Right cardiac atrium (tissue), 5 donors: ENCODE measurements at regions not wholly inside any gene's neighbourhood (a gene's known extent, or its start where the extent isn't known, plus 50 kb on each side); places are given as distances from the start of the nearest gene placed in this dataset.

Experiments used
- ATAC-seq, 2 donors: fragments of 200-7000 bp; cut with Tn5 transposase; one replicate each; pipeline versions ENCODE4 v1.8.0 to v1.9.1; 2020; ENCODE audit warnings: moderate library complexity in 2 of 2, mild to moderate bottlenecking in 1 of 2
- DNase-seq, 3 donors: peaks; one replicate each; pipeline ENCODE4 v3.0.0-alpha.2; 2020
- H3K27ac ChIP-seq: one replicate; pipeline ENCODE4 v1.5.1; 2013; ENCODE audit warnings: mild to moderate bottlenecking, low read length, control low read depth, moderate library complexity
- H3K27me3 ChIP-seq: one replicate; pipeline ENCODE4 v1.6.1; 2013; ENCODE audit not compliant: control insufficient read depth, insufficient read depth
- H3K4me1 ChIP-seq: one replicate; pipeline ENCODE4 v1.6.1; 2013; ENCODE audit warnings: low read length; ENCODE audit not compliant: control insufficient read depth, insufficient read depth
- H3K4me3 ChIP-seq: one replicate; pipeline ENCODE4 v1.5.1; 2013; ENCODE audit warnings: low read length, control low read depth
- H3K9me3 ChIP-seq: one replicate; pipeline ENCODE4 v1.6.1; 2013; ENCODE audit warnings: low read length; ENCODE audit not compliant: control insufficient read depth
- WGBS: extraction: QIAGEN DNeasy Blood & Tissue Kit; methylation state at CpG from one replicate; pipeline ENCODE4 v1.1.7; 2013; 5-methylcytosine and 5-hydroxymethylcytosine counted together
- intact Hi-C, 4 donors: fragments of 100-400 bp; cut with DNase I; formaldehyde crosslinking; loops; one replicate each; pipeline versions ENCODE4 v1.11.0 to v1.14.0; 2022 to 2023
- donor health status: healthy with polysubstance abuse.
- donor health status: DM: no; HTN: yes; CAD: no.
- donor health status: DM: no; HTN: no; CAD: no.
- donor health status: DM: no; HTN: yes; CAD: no; lungs with severe emphysema.
- donor health status: DM: yes; HTN: yes; CAD: no.

- 89% methylated on average over 2 of the region's 2 CpGs for WGBS
- no peak for ATAC-seq
- intact Hi-C loops, result no loop called here
Observed at GRCh38 chr1:88191917-88192316, 492.2 kb upstream of the PKN2 start.

GRCh38 chr1:88194542-88194941, 489.5 kb upstream of the PKN2 start:
- WGBS, result 95% methylated on average over 1 of the region's 1 CpG
- H3K9me3 ChIP-seq, result no peaks in the 10 kb centered on the region
- no peaks in the 10 kb centered on the region for H3K4me1 ChIP-seq
- no peak overlapping the region for H3K4me3 ChIP-seq
- no peaks in the 10 kb centered on the region for H3K27me3 ChIP-seq
- no peak for DNase-seq
- H3K27ac ChIP-seq, result no peak overlapping the region
- intact Hi-C loops, result no loop called here
- no peak for ATAC-seq

More at GRCh38 chr1:88191917-88192316, 492.2 kb upstream of the PKN2 start:
- no peaks in the 10 kb centered on the region for H3K4me1 ChIP-seq
- H3K4me3 ChIP-seq, result no peak overlapping the region
- no peak for DNase-seq
- no peak overlapping the region for H3K27ac ChIP-seq
- no peaks in the 10 kb centered on the region for H3K27me3 ChIP-seq
- no peaks in the 10 kb centered on the region for H3K9me3 ChIP-seq

- intact Hi-C loops, result no loop called here
- no peaks in the 10 kb centered on the region for H3K4me1 ChIP-seq
- ATAC-seq (no peak), DNase-seq (no peak)
- H3K9me3 ChIP-seq, result no peaks in the 10 kb centered on the region
- H3K27ac ChIP-seq, result no peak overlapping the region
- 80% methylated on average over 3 of the region's 3 CpGs for WGBS
- H3K4me3 ChIP-seq, result no peak overlapping the region
- no peaks in the 10 kb centered on the region for H3K27me3 ChIP-seq
Observed at GRCh38 chr1:88200545-88200944, 483.5 kb upstream of the PKN2 start.

- H3K27me3 ChIP-seq, result no peaks in the 10 kb centered on the region
- no peak overlapping the region for H3K27ac ChIP-seq
- no peaks in the 10 kb centered on the region for H3K4me1 ChIP-seq
- DNase-seq, result no peak
- intact Hi-C loops, result no loop called here
- no peak overlapping the region for H3K4me3 ChIP-seq
- ATAC-seq, result no peak
- 56% methylated on average over 3 of the region's 3 CpGs for WGBS
- H3K9me3 ChIP-seq, result no peaks in the 10 kb centered on the region
Observed at GRCh38 chr1:88204111-88204510, 480.0 kb upstream of the PKN2 start.

- DNase-seq, result no peak
- WGBS, result 89% methylated on average over 1 of the region's 1 CpG
- H3K27me3 ChIP-seq, result no peaks in the 10 kb centered on the region
- no peak overlapping the region for H3K27ac ChIP-seq
- H3K4me3 ChIP-seq, result no peak overlapping the region
- no peaks in the 10 kb centered on the region for H3K9me3 ChIP-seq
- intact Hi-C loops, result no loop called here
- H3K4me1 ChIP-seq, result no peaks in the 10 kb centered on the region
- ATAC-seq, result no peak
Observed at GRCh38 chr1:88204612-88205167, 479.4 kb upstream of the PKN2 start.

GRCh38 chr1:88208389-88208788, 475.7 kb upstream of the PKN2 start:
- H3K27me3 ChIP-seq, result no peaks in the 10 kb centered on the region
- intact Hi-C loops, result no loop called here
- H3K9me3 ChIP-seq, result no peaks in the 10 kb centered on the region
- H3K4me3 ChIP-seq, result no peak overlapping the region
- DNase-seq, result no peak
- ATAC-seq, result no peak
- 47% methylated on average over 1 of the region's 1 CpG for WGBS
- no peak overlapping the region for H3K27ac ChIP-seq
- no peaks in the 10 kb centered on the region for H3K4me1 ChIP-seq

GRCh38 chr1:88210103-88210787, 473.8 kb upstream of the PKN2 start:
- Histone ChIP-seq H3K27ac (no peak overlapping the region), H3K4me1 (no peaks in the 10 kb centered on the region), H3K4me3 (no peak overlapping the region), H3K27me3 (no peaks in the 10 kb centered on the region), H3K9me3 (no peaks in the 10 kb centered on the region)
- intact Hi-C loops, result no loop called here
- 73% methylated on average over 2 of the region's 2 CpGs for WGBS
- ATAC-seq (no peak), DNase-seq (no peak)

- Histone ChIP-seq H3K9me3 (no peaks in the 10 kb centered on the region), H3K4me3 (no peak overlapping the region), H3K27me3 (no peaks in the 10 kb centered on the region), H3K4me1 (no peaks in the 10 kb centered on the region), H3K27ac (no peak overlapping the region)
- 78% methylated on average over 4 of the region's 4 CpGs for WGBS
- no peak for ATAC-seq
- DNase-seq, result no peak
- intact Hi-C loops, result no loop called here
Observed at GRCh38 chr1:88216441-88216840, 467.6 kb upstream of the PKN2 start.

GRCh38 chr1:88217386-88217785, 466.7 kb upstream of the PKN2 start:
- ATAC-seq, result no peak
- 78% methylated on average over 2 of the region's 2 CpGs for WGBS
- no peaks in the 10 kb centered on the region for H3K9me3 ChIP-seq
- H3K4me3 ChIP-seq, result no peak overlapping the region
- DNase-seq, result no peak
- no peak overlapping the region for H3K27ac ChIP-seq
- no peaks in the 10 kb centered on the region for H3K27me3 ChIP-seq
- intact Hi-C loops, result no loop called here
- H3K4me1 ChIP-seq, result no peaks in the 10 kb centered on the region

- DNase-seq, result no peak
- H3K27me3 ChIP-seq, result no peaks in the 10 kb centered on the region
- intact Hi-C loops, result no loop called here
- H3K4me1 ChIP-seq, result no peaks in the 10 kb centered on the region
- no peak overlapping the region for H3K27ac ChIP-seq
- H3K9me3 ChIP-seq, result no peaks in the 10 kb centered on the region
- ATAC-seq, result no peak
- WGBS, result 88% methylated on average over 3 of the region's 3 CpGs
- H3K4me3 ChIP-seq, result no peak overlapping the region
Observed at GRCh38 chr1:88219521-88219920, 464.6 kb upstream of the PKN2 start.

GRCh38 chr1:88221411-88221810, 462.7 kb upstream of the PKN2 start:
- ATAC-seq (no peak), DNase-seq (no peak)
- intact Hi-C loops, result no loop called here
- Histone ChIP-seq H3K27ac (no peak overlapping the region), H3K4me1 (no peaks in the 10 kb centered on the region), H3K9me3 (no peaks in the 10 kb centered on the region), H3K27me3 (no peaks in the 10 kb centered on the region), H3K4me3 (no peak overlapping the region)
- WGBS, result 67% methylated on average over 2 of the region's 2 CpGs

- 75% methylated on average over 3 of the region's 3 CpGs for WGBS
- Histone ChIP-seq H3K4me3 (no peak overlapping the region), H3K27ac (no peak overlapping the region), H3K27me3 (no peaks in the 10 kb centered on the region), H3K9me3 (no peaks in the 10 kb centered on the region), H3K4me1 (no peaks in the 10 kb centered on the region)
- intact Hi-C loops, result no loop called here
- ATAC-seq (no peak), DNase-seq (peak in 1 of 3 donors; percentile 14)
Observed at GRCh38 chr1:88224906-88225305, 459.2 kb upstream of the PKN2 start.
